OCI-LY1 (cell line): ENCODE measurements at regions not wholly inside any gene's neighbourhood (a gene's known extent, or its start where the extent isn't known, plus 50 kb on each side); places are given as distances from the start of the nearest gene placed in this dataset.

ENCODE experiments used
- H2AFZ ChIP-seq: fragments of 200-600 bp; sonication (generic), shearing (Covaris generic); 2 replicates; pipeline ENCODE4 v1.6.0; 2014; ENCODE audit warnings: antibody characterized with exemption, mild to moderate bottlenecking, low read length
- H3F3A ChIP-seq: fragments of 200-600 bp; sonication (generic), shearing (Covaris generic); 2 replicates; pipeline ENCODE4 v1.6.0; 2014; ENCODE audit warnings: mild to moderate bottlenecking, antibody characterized with exemption, low read length, moderate library complexity; ENCODE audit not compliant: insufficient read depth
- H3K27ac ChIP-seq: fragments of 200-600 bp; sonication (generic); 2 replicates; pipeline ENCODE4 v1.5.1; 2014; ENCODE audit warnings: low read length, mixed run types, mild to moderate bottlenecking, low read depth; ENCODE audit not compliant: poor library complexity, severe bottlenecking
- H3K27me3 ChIP-seq: fragments of 200-600 bp; sonication (generic); 2 replicates; pipeline ENCODE4 v1.6.0; 2014; ENCODE audit warnings: antibody characterized with exemption, mild to moderate bottlenecking, low read length, moderate library complexity; ENCODE audit not compliant: insufficient read depth
- H3K36me3 ChIP-seq: fragments of 200-600 bp; sonication (generic); 2 replicates; pipeline ENCODE4 v1.6.1; 2014; ENCODE audit warnings: mild to moderate bottlenecking, antibody characterized with exemption, low read length, moderate library complexity, mixed read lengths; ENCODE audit not compliant: insufficient read depth
- H3K4me1 ChIP-seq: fragments of 200-600 bp; sonication (generic); 2 replicates; pipeline ENCODE4 v1.5.1; 2014; ENCODE audit warnings: mild to moderate bottlenecking, low read length, moderate library complexity; ENCODE audit not compliant: insufficient read depth, severe bottlenecking
- H3K4me2 ChIP-seq: fragments of 200-600 bp; sonication (generic), shearing (Covaris generic); 2 replicates; pipeline ENCODE4 v1.6.1; 2014; ENCODE audit warnings: low read length
- H3K4me3 ChIP-seq: fragments of 200-600 bp; sonication (generic); 2 replicates; pipeline ENCODE4 v1.5.1; 2014; ENCODE audit warnings: low read length, low read depth, mild to moderate bottlenecking, mixed read lengths; ENCODE audit not compliant: poor library complexity, severe bottlenecking
- H3K79me2 ChIP-seq: fragments of 200-600 bp; shearing (Covaris generic); 2 replicates; pipeline ENCODE4 v1.6.1; 2016; ENCODE audit warnings: mixed run types, low read length, mixed read lengths; ENCODE audit not compliant: insufficient read depth
- H3K9ac ChIP-seq: fragments of 200-600 bp; sonication (generic), shearing (Covaris generic); 2 replicates; pipeline ENCODE4 v1.6.1; 2014; ENCODE audit warnings: mild to moderate bottlenecking, low read length, mixed read lengths
- H3K9me2 ChIP-seq: fragments of 200-600 bp; sonication (generic), shearing (Covaris generic); 2 replicates; pipeline ENCODE4 v1.6.1; 2014; ENCODE audit warnings: low read depth, mild to moderate bottlenecking, low read length, mixed read lengths
- H3K9me3 ChIP-seq: fragments of 200-600 bp; shearing (Covaris generic); 2 replicates; pipeline ENCODE4 v1.6.1; 2014; ENCODE audit warnings: low read length, mixed read lengths
- H4K20me1 ChIP-seq: fragments of 200-600 bp; sonication (generic), shearing (Covaris generic); 2 replicates; pipeline ENCODE4 v1.6.0; 2016; ENCODE audit warnings: mild to moderate bottlenecking, low read length; ENCODE audit not compliant: insufficient read depth
- EZH2 ChIP-seq: fragments of 200-600 bp; sonication (generic), shearing (Covaris generic); IDR thresholded peaks from 2 replicates; pipeline ENCODE4 v1.8.0; 2017; ENCODE audit warnings: borderline replicate concordance, mixed run types, mild to moderate bottlenecking, antibody characterized with exemption, low read length, moderate library complexity, mixed read lengths
- TF ChIP-seq, protein P1 (sequence below): fragments of 200-600 bp; sonication (generic), shearing (Covaris generic); IDR thresholded peaks from 2 replicates; pipeline ENCODE4 v1.5.1; 2017; ENCODE audit warnings: mild to moderate bottlenecking, antibody characterized with exemption, low read length, moderate library complexity, mixed read lengths

DNA sequence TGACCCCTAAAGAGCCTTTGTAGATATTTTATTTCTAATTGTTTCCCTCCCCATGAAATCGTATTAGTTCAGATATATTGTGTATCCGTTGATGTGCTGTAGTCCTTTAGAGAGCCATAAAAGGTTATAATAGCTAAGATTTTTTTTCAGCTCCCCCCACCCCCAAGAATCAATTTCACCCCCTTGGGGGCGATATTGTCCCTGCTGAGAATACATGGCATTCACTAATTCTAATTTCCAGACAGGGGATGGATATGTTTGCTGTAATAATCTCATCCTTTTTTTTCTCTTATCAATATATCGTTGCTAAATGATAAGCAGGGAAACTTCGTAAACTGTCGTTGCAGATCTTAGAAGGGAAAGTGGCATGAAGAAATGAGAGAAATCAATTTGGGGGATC, 530.7 kb downstream of the TMEM182 start:
- Histone ChIP-seq H3K9me3 (no peaks in the 10 kb centered on the region), H3K4me2 (no peak overlapping the region), H3K27me3 (no peaks in the 10 kb centered on the region), H3K36me3 (no peaks in the 10 kb centered on the region), H3K9ac (no peak overlapping the region), H2AFZ (no peak overlapping the region), H3K4me3 (no peak overlapping the region), H4K20me1 (no peaks in the 10 kb centered on the region), H3K4me1 (no peaks in the 10 kb centered on the region), H3K27ac (no peak overlapping the region), H3F3A (no peaks in the 10 kb centered on the region), H3K9me2 (no peaks in the 10 kb centered on the region), H3K79me2 (no peaks in the 10 kb centered on the region)
- no peak for TF ChIP-seq EZH2
- TF ChIP-seq, protein P1, sequence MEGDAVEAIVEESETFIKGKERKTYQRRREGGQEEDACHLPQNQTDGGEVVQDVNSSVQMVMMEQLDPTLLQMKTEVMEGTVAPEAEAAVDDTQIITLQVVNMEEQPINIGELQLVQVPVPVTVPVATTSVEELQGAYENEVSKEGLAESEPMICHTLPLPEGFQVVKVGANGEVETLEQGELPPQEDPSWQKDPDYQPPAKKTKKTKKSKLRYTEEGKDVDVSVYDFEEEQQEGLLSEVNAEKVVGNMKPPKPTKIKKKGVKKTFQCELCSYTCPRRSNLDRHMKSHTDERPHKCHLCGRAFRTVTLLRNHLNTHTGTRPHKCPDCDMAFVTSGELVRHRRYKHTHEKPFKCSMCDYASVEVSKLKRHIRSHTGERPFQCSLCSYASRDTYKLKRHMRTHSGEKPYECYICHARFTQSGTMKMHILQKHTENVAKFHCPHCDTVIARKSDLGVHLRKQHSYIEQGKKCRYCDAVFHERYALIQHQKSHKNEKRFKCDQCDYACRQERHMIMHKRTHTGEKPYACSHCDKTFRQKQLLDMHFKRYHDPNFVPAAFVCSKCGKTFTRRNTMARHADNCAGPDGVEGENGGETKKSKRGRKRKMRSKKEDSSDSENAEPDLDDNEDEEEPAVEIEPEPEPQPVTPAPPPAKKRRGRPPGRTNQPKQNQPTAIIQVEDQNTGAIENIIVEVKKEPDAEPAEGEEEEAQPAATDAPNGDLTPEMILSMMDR, result no peak

DNA sequence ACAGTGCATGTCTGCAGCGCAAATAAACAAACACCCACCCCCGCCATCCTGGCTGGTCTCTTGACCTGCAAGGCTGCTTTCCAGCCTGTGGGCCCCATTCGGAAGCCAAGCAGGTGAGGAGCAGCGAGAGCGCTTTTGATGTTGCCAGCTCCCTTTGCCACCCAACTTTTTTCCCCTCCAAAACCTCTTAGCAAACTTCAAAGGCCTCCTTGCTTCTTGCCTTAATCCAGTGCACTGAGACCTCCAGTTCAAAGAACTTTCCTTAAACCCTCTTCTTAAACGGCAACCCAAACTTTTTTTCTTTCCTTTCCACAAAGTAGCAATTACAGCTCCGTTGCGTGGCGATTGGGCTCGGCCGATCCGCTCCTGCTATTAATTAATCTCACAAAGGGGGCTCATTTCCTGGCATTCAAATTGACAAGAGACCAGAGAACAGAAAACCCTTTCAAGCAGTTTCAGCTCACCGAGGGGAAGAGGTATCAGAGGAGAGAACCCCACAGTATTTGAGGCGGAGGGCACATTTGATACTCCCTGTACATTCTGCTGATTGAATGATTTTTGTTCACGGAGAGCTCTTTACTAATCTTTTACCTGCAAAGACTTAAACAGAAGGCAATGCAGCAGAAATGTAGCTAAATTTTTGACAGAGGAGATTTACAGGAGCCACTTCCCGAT, 531.4 kb downstream of the TMEM182 start:
- Histone ChIP-seq H4K20me1 (no peaks in the 10 kb centered on the region), H3K4me3 (no peak overlapping the region), H3K9me3 (no peaks in the 10 kb centered on the region), H3K9ac (no peak overlapping the region), H3K4me2 (no peak overlapping the region), H3K36me3 (no peaks in the 10 kb centered on the region), H3K27me3 (0 out of 2 replicates have a peak, but pooled peaks cover 3% of the 10 kb centered on the region), H2AFZ (no peak overlapping the region), H3K9me2 (no peaks in the 10 kb centered on the region), H3F3A (no peaks in the 10 kb centered on the region), H3K79me2 (no peaks in the 10 kb centered on the region), H3K27ac (no peak overlapping the region), H3K4me1 (no peaks in the 10 kb centered on the region)
- TF ChIP-seq EZH2, result no peak
- TF ChIP-seq, protein P1, result no peak

DNA sequence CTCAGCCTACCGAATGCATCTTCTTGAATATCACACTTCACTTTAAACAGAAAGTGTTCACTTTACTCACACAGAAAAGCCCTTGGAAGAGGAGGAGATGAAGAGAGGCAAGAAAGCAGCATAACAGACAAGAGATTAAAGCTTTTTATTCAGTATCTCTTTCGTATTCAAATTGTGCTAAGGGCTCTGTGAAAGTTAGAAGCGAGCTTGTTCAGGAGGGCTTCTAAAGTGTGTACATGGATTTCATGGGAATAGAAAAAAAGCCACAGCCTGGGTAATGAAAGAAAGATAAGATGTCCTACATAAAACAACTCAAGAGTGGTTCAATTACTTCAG, 531.9 kb downstream of the TMEM182 start:
- TF ChIP-seq, protein P1, result no peak
- no peak for TF ChIP-seq EZH2
- H3K9ac ChIP-seq, result no peak overlapping the region
- no peaks in the 10 kb centered on the region for H3K9me2 ChIP-seq
- no peaks in the 10 kb centered on the region for H3K36me3 ChIP-seq
- H3K4me2 ChIP-seq, result no peak overlapping the region
- H2AFZ ChIP-seq, result no peak overlapping the region
- no peak overlapping the region for H3K27ac ChIP-seq
- no peaks in the 10 kb centered on the region for H3K79me2 ChIP-seq
- H3K27me3 ChIP-seq, result 0 out of 2 replicates have a peak, but pooled peaks cover 6% of the 10 kb centered on the region
- H4K20me1 ChIP-seq, result no peaks in the 10 kb centered on the region
- no peaks in the 10 kb centered on the region for H3K9me3 ChIP-seq
- H3F3A ChIP-seq, result no peaks in the 10 kb centered on the region
- H3K4me3 ChIP-seq, result no peak overlapping the region
- no peaks in the 10 kb centered on the region for H3K4me1 ChIP-seq
